SK-N-SH (cell line): ENCODE measurements at regions not wholly inside any gene's neighbourhood (a gene's known extent, or its start where the extent isn't known, plus 50 kb on each side); places are given as distances from the start of the nearest gene placed in this dataset.
"Not testable (repeated sequence)": the region's sequence is repeated elsewhere in the genome, so short reads cannot be mapped to it uniquely, and the experiment has no call there.

ENCODE experiments used
- CTCF ChIA-PET: fragments of 300-600, 350-600 bp; formaldehyde crosslinking; extraction: SDS; loops from one replicate; lab custom pipeline; 2021; lab: Yijun Ruan, JAX
- POLR2A ChIA-PET: fragments of 350-600 bp; sonication (Branson Sonifier 250); formaldehyde crosslinking; extraction: SDS; loops from one replicate; lab custom pipeline; 2020; ENCODE audit warnings: antibody characterized with exemption, inconsistent platforms; lab: Yijun Ruan, JAX
- DNase-seq: peaks from one replicate; pipeline ENCODE4 v3.0.0; 2012
- H2AFZ ChIP-seq: fragments of 200-600 bp; sonication (generic); 2 replicates; pipeline ENCODE4 v1.8.1; 2016; ENCODE audit warnings: antibody characterized with exemption, mild to moderate bottlenecking, low read depth
- H3F3A ChIP-seq: fragments of 200-600 bp; sonication (generic); replicated peaks from 2 replicates; pipeline ENCODE3; 2016; ENCODE audit warnings: antibody characterized with exemption, mild to moderate bottlenecking; ENCODE audit not compliant: insufficient read depth
- H3K27ac ChIP-seq, 2 experiments: fragments of 200-500 bp in 1 of 2; fragments of 200-600 bp in 1 of 2; sonication (Bioruptor generic) in 1 of 2; sonication (generic), shearing (Covaris generic) in 1 of 2; 2 replicates each; pipeline versions ENCODE4 v1.5.1 to v1.6.1; 2014 to 2016; ENCODE audit warnings: low read depth in 2 of 2, inconsistent platforms in 1 of 2, low read length in 1 of 2, mild to moderate bottlenecking in 1 of 2, mixed read lengths in 1 of 2
- H3K27me3 ChIP-seq: fragments of 200-600 bp; sonication (generic), shearing (Covaris generic); 2 replicates; pipeline ENCODE4 v1.6.1; 2016; ENCODE audit warnings: mixed run types; ENCODE audit not compliant: insufficient read depth
- H3K36me3 ChIP-seq, 2 experiments: fragments of 200-500 bp in 1 of 2; fragments of 200-600 bp in 1 of 2; sonication (Bioruptor generic) in 1 of 2; sonication (generic) in 1 of 2; replicated peaks in 1 of 2; 2 replicates each; pipeline versions ENCODE3 to v1.5.1; 2014 to 2016; ENCODE audit warnings: low read length in 1 of 2, mild to moderate bottlenecking in 1 of 2; ENCODE audit not compliant: insufficient read depth in 2 of 2, control insufficient read depth in 1 of 2
- H3K4me1 ChIP-seq, 2 experiments: fragments of 200-500 bp in 1 of 2; fragments of 200-600 bp in 1 of 2; sonication (Bioruptor generic) in 1 of 2; sonication (generic), shearing (Covaris generic) in 1 of 2; 2 replicates each; pipeline versions ENCODE4 v1.5.1 to v1.6.1; 2014 to 2016; ENCODE audit warnings: low read depth in 1 of 2, low read length in 1 of 2, mixed run types in 1 of 2; ENCODE audit not compliant: insufficient read depth in 2 of 2, control insufficient read depth in 1 of 2
- H3K4me2 ChIP-seq: fragments of 200-600 bp; sonication (generic), shearing (Covaris generic); 2 replicates; pipeline ENCODE4 v1.6.1; 2017; ENCODE audit warnings: mixed run types
- H3K4me3 ChIP-seq, 2 experiments: fragments of 200-500 bp in 1 of 2; fragments of 200-600 bp in 1 of 2; sonication (Bioruptor generic) in 1 of 2; sonication (generic), shearing (Covaris generic) in 1 of 2; 2 replicates each; pipeline versions ENCODE4 v1.5.1 to v1.8.1; 2014 to 2016; ENCODE audit warnings: low read depth in 2 of 2, inconsistent platforms in 1 of 2, low read length in 1 of 2, mild to moderate bottlenecking in 1 of 2, mixed read lengths in 1 of 2, moderate library complexity in 1 of 2
- H3K79me2 ChIP-seq: fragments of 200-600 bp; sonication (generic); 2 replicates; pipeline ENCODE4 v1.8.1; 2017; ENCODE audit warnings: mild to moderate bottlenecking; ENCODE audit not compliant: insufficient read depth
- H3K9ac ChIP-seq: fragments of 200-600 bp; sonication (generic); 2 replicates; pipeline ENCODE4 v1.6.1; 2017; ENCODE audit warnings: mixed run types
- H3K9me2 ChIP-seq: fragments of 200-600 bp; sonication (generic); 2 replicates; pipeline ENCODE4 v1.6.1; 2017; ENCODE audit warnings: mixed run types
- H3K9me3 ChIP-seq: fragments of 200-600 bp; sonication (generic); 2 replicates; pipeline ENCODE4 v1.6.1; 2017; ENCODE audit warnings: mixed run types, mild to moderate bottlenecking, moderate library complexity
- H4K20me1 ChIP-seq: fragments of 200-600 bp; sonication (generic); 2 replicates; pipeline ENCODE4 v1.6.1; 2017; ENCODE audit warnings: mild to moderate bottlenecking, mixed run types; ENCODE audit not compliant: insufficient read depth
- EZH2phosphoT487 ChIP-seq: fragments of 200-600 bp; sonication (generic); IDR thresholded peaks from 2 replicates; pipeline ENCODE4 v1.6.1; 2017; ENCODE audit warnings: low read depth, mixed run types, mild to moderate bottlenecking, antibody characterized with exemption, moderate library complexity, borderline replicate concordance
- FOSL2 ChIP-seq: IDR thresholded peaks from 2 replicates; pipeline ENCODE4 v1.4.0; 2012; ENCODE audit warnings: low read depth, mild to moderate bottlenecking, moderate library complexity, borderline replicate concordance
- FOXJ3 ChIP-seq: sonication (generic); formaldehyde crosslinking; IDR thresholded peaks from 2 replicates; pipeline ENCODE4 v1.5.1; 2020; ENCODE audit warnings: mild to moderate bottlenecking, missing genetic modification reagents
- GATA2 ChIP-seq: sonication (generic); formaldehyde crosslinking; IDR thresholded peaks from 2 replicates; pipeline ENCODE4 v1.5.0; 2020; ENCODE audit warnings: mild to moderate bottlenecking, missing genetic modification reagents
- MAX ChIP-seq: IDR thresholded peaks from 2 replicates; pipeline ENCODE4 v1.4.0; 2012; ENCODE audit warnings: low read depth
- NRF1 ChIP-seq: IDR thresholded peaks from 2 replicates; pipeline ENCODE4 v1.6.1; 2012; ENCODE audit warnings: low read depth, mild to moderate bottlenecking, low read length
- POLR2AphosphoS5 ChIP-seq: IDR thresholded peaks from 2 replicates; pipeline ENCODE4 v1.6.1; 2012; ENCODE audit warnings: low read depth, low read length
- RAD21 ChIP-seq: IDR thresholded peaks from 2 replicates; pipeline ENCODE4 v1.6.1; 2012; ENCODE audit warnings: mild to moderate bottlenecking, low read length
- WGBS: methylation state at CpG from one replicate; pipeline ENCODE4 v1.1.6; 2017; ENCODE audit warnings: low lambda C conversion rate; 5-methylcytosine and 5-hydroxymethylcytosine counted together
- TF ChIP-seq, protein P1 (sequence below): fragments of 200-600 bp; sonication (generic); IDR thresholded peaks from 2 replicates; pipeline ENCODE4 v1.6.1; 2017; ENCODE audit warnings: antibody characterized with exemption, mild to moderate bottlenecking, moderate library complexity
- TF ChIP-seq, protein P2 (sequence below): fragments of 150-350 bp; IDR thresholded peaks from 2 replicates; pipeline ENCODE4 v1.6.1; 2016; ENCODE audit warnings: mild to moderate bottlenecking, low read depth, low read length

GRCh38 chr22:19608003-19608690 lies 83.9 kb upstream of the CLDN5 start:
- Histone ChIP-seq H3K4me1 (no peaks in the 10 kb centered on the region), H3K9me3 (no peaks in the 10 kb centered on the region), H3K27me3 (peaks cover 28% of the 10 kb centered on the region), H3K79me2 (no peaks in the 10 kb centered on the region), H2AFZ (no peak overlapping the region), H3K36me3 (no peaks in the 10 kb centered on the region), H3K4me2 (no peak overlapping the region), H3K9me2 (no peaks in the 10 kb centered on the region), H3K27ac (no peak overlapping the region), H3F3A (no peaks in the 10 kb centered on the region), H3K4me3 (no peak overlapping the region), H4K20me1 (no peaks in the 10 kb centered on the region), H3K9ac (no peak overlapping the region)
- ChIA-PET POLR2A (no interaction called here), CTCF (interaction anchor here (1.3 kb wide), 1 partner anchor 22 kb away, joined by 6 read pairs; no protein-coding TSS in a partner anchor)
- no peak for TF ChIP-seq FOXJ3 (CRISPR knock-in tag)
- no peak for TF ChIP-seq EZH2phosphoT487
- TF ChIP-seq GATA2 (CRISPR knock-in tag), result no peak
- no peak for TF ChIP-seq RAD21
- TF ChIP-seq, protein P1, sequence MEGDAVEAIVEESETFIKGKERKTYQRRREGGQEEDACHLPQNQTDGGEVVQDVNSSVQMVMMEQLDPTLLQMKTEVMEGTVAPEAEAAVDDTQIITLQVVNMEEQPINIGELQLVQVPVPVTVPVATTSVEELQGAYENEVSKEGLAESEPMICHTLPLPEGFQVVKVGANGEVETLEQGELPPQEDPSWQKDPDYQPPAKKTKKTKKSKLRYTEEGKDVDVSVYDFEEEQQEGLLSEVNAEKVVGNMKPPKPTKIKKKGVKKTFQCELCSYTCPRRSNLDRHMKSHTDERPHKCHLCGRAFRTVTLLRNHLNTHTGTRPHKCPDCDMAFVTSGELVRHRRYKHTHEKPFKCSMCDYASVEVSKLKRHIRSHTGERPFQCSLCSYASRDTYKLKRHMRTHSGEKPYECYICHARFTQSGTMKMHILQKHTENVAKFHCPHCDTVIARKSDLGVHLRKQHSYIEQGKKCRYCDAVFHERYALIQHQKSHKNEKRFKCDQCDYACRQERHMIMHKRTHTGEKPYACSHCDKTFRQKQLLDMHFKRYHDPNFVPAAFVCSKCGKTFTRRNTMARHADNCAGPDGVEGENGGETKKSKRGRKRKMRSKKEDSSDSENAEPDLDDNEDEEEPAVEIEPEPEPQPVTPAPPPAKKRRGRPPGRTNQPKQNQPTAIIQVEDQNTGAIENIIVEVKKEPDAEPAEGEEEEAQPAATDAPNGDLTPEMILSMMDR, result no peak
- TF ChIP-seq, protein P2, sequence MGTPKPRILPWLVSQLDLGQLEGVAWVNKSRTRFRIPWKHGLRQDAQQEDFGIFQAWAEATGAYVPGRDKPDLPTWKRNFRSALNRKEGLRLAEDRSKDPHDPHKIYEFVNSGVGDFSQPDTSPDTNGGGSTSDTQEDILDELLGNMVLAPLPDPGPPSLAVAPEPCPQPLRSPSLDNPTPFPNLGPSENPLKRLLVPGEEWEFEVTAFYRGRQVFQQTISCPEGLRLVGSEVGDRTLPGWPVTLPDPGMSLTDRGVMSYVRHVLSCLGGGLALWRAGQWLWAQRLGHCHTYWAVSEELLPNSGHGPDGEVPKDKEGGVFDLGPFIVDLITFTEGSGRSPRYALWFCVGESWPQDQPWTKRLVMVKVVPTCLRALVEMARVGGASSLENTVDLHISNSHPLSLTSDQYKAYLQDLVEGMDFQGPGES, result no peak
- no peak for TF ChIP-seq POLR2AphosphoS5
- TF ChIP-seq FOSL2, result no peak
- no peak for TF ChIP-seq NRF1
- TF ChIP-seq MAX, result no peak
- 61% methylated on average over 10 of the region's 11 CpGs for WGBS
- no peak for DNase-seq

GRCh38 chr22:19609753-19610152 lies 85.5 kb upstream of the CLDN5 start:
- H3K36me3 ChIP-seq, H3K9ac ChIP-seq, H3K9me2 ChIP-seq, POLR2A ChIA-PET, H3K4me2 ChIP-seq, H3K4me3 ChIP-seq, H3K79me2 ChIP-seq, H3K9me3 ChIP-seq, H3K27ac ChIP-seq, DNase-seq, H3K4me1 ChIP-seq, H4K20me1 ChIP-seq, H2AFZ ChIP-seq, H3F3A ChIP-seq: not testable (repeated sequence)
- WGBS, result 76% methylated on average over 8 of the region's 8 CpGs
- peaks cover 28% of the 10 kb centered on the region for H3K27me3 ChIP-seq
- CTCF ChIA-PET, result interaction anchor here (0.7 to 2.2 kb wide), 2 partner anchors 20 to 121 kb away, joined by 3 to 11 read pairs; no protein-coding TSS in a partner anchor
